EL (cell line): ENCODE measurements at regions not wholly inside any gene's neighbourhood (a gene's known extent, or its start where the extent isn't known, plus 50 kb on each side); places are given as distances from the start of the nearest gene placed in this dataset.

Experiments used
- DNase-seq: peaks from one replicate; pipeline ENCODE4 v3.0.0-alpha.2; 2016

DNA sequence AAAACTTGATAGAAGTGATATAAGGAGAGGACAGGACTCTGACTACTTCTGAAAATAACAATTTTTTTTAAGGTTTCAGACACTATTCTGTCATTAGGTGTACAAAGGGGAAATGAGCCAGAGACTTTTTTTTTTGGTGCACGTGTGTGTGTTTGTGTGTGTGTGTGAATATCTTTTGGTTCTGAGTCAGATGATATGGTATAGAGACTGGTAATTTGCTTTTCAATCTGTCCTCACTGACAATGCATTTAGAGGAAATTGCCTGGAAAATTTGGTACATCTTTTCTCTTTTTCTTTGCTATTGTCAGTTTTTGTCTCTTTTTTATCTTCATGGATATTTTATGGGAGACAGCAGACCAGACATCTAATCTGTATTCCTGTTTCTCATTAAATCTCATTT is 59.3 kb downstream of the DDIT4L start:
- no peak for DNase-seq

GRCh38 chr4:100130491-100130890 is 59.8 kb downstream of the DDIT4L start:
- DNase-seq: no peak

- no peak for DNase-seq
These were observed 60.5 kb downstream of the DDIT4L start for GRCh38 chr4:100129774-100130173.

DNA sequence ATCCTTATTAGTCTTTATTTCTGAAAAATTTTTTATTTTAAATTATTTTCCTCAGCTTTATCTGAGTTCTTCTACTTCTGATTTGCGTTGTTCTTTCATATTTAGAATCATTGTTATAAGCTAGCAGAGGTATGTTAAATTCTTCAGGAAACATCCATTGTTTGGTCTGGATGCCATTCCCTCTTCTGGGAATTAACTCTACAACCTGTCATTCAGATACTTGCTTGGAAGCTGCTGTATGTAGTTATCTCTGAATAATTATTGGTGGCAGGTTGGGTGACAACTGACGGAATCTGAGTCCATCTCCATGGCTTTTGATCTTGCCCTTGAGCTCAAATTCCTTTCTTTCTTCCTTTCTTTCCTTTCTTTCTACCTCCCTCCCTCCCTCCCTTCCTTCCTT is 61.9 kb downstream of the DDIT4L start:
- no peak for DNase-seq

DNA sequence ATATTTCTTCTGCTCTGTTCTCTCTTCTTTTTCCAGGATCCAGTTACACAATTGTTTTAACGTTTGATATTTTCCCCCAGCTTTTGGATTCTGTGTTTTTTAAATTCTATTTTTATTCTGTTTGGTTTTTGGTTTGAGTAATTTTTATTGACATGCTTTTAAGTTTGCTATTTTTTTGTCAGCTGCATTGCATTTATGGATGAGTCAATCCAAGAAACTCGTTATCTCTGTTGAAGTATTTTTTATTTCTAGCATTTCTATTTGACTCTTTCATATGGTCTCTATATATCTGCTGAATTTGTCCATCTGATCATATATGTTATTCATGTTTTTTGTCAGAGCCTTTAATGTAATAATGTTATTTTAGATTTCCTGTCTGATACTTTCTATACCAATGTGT is 65.6 kb downstream of the DDIT4L start:
- no peak for DNase-seq

DNA sequence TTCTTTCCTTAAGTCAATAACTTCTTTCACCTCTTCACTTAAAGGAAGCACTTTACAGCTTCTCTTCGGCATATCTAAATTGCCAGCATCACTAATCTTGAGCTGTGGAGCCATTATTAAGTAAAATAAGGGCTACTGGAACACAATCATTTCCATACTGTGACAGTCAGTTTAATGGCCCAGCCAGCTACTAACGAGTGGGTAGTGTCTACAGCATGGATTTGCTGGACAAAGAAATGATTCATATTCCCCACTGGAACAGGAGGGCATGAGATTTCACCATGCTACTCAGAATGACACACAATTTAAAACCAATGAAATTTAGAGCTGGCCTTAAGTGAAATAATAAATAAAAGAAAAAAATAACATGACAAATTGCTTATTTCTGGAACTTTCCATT is 72.1 kb downstream of the DDIT4L start:
- no peak for DNase-seq

DNA sequence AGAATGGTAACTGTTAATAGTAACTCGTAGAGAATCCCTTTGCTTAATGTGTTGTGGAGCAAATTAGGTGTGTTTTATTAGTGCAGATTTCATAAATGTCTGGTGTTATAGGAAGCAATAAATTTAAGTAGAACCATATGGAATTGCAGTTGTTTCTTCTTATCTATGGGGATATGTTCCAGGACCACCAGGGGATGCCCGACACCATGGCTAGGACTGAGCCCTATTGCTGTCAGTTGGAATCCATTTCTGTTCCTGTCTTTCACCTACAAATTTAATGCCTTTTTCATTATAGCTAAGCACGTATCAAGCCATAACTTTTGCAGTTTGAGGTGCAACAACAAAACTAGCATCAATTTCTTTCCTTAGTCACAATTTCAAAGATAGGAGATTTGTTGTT is 72.5 kb downstream of the DDIT4L start:
- DNase-seq: no peak

GRCh38 chr4:100114909-100115308 is 75.4 kb downstream of the DDIT4L start:
- DNase-seq: no peak

- DNase-seq: no peak
These were observed 76.5 kb downstream of the DDIT4L start for GRCh38 chr4:100113732-100114131.

DNA sequence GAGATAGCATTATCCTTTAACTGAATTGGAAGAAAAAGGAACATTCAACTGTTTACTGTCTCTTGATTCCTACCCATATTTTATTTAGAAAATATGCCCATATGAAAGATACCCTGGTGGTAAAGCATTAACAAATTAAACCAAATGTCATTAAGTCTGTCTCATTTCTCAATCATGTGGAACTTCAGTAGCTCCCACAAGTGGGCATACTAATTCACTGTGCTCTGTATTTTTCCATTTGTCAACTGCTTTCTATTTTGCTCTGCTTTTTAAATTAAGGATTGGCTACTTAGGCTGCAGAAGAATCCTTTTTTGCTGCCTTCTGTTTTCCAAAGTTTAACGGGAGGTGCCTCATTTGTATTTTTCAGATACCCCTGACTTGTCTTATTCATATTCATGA is 77.2 kb downstream of the DDIT4L start:
- no peak for DNase-seq

GRCh38 chr4:100109921-100110320 is 80.3 kb downstream of the DDIT4L start:
- DNase-seq: no peak

GRCh38 chr4:100108869-100109268 is 81.4 kb downstream of the DDIT4L start:
- no peak for DNase-seq

GRCh38 chr4:100106982-100107381 is 83.3 kb downstream of the DDIT4L start:
- no peak for DNase-seq

DNA sequence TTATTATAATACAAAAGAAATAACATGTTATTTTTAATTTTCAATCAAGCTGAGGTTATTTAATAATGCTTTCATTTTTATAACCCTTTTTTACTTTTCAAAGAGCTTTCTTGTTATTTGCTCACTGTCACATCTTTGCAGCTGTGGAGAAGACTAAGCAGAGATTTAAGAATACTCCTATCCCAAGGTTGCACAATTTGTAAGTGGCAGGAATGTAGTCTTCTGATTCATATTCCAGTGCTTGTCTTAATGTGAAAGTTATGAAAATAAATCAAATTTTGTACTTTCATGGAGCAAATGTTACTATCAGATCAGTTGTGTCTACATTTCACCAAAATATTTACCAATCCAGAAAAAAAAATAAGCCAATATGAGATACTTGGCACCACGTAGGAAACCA is 86.6 kb downstream of the DDIT4L start:
- DNase-seq: no peak

GRCh38 chr4:100100985-100101384 is 89.3 kb downstream of the DDIT4L start:
- no peak for DNase-seq

DNA sequence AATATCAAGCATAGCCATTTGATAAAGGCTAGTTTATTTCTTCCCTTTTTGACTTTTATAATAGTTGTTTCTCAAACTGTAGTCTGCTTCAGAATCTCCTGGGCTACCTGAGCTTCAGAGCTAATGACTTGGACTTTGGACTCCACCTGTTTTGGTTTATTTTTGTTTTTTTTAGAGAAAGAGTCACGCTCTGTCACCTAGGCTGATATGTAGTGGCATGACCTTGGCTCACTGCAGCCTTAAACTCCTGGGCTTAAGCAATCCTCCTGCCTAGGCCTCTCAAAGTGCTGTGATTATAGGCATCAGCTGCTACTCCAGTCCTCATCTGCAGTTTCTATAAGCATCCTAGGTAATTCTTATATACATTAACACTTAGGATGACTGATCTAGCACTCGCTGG is 90.5 kb downstream of the DDIT4L start:
- no peak for DNase-seq

- no peak for DNase-seq
These were observed 91.6 kb downstream of the DDIT4L start for GRCh38 chr4:100098681-100099080.

GRCh38 chr4:100098011-100098545 is 92.2 kb downstream of the DDIT4L start:
- no peak for DNase-seq

DNA sequence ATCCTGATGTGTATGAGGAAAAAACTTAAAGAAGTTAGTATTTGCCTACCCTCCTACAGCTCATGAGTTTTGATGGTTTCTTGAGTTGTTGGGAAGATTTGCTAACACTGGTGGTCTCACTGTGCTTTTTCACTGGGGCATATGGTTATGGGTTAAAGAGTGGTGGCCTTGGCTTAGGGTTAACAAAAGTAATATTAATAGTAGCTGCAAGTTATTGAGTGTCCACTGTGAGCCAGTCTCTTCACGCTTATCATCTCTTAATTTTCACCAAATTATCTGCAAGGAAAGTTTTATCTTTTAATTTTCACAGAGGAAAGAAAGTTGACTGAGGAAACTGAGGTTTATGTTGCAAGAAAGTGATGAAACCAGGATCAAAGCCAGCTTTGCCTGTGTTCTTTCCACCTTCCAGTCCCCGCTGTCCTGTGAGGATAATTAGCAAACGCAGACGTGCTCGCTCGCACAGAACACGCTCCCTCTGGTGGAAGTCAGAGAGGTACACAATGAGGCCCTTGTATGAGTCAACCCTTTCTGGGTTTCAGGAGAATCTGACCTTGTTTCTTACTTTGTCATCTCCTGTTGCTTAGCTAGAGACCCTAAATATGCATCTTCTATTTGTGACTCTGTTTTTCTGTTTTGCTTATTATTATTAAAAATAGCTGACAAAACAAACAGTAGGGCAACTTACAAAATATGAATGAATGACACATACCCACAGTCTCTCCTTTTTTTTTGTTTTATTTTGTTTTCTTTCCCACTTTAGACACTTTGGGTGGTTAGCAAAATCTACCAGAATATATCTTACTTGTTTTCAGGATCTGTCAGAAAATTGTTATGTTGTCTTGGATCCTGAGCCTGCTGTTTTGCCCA is 94.3 kb downstream of the DDIT4L start:
- peak; percentile 78 for DNase-seq

DNA sequence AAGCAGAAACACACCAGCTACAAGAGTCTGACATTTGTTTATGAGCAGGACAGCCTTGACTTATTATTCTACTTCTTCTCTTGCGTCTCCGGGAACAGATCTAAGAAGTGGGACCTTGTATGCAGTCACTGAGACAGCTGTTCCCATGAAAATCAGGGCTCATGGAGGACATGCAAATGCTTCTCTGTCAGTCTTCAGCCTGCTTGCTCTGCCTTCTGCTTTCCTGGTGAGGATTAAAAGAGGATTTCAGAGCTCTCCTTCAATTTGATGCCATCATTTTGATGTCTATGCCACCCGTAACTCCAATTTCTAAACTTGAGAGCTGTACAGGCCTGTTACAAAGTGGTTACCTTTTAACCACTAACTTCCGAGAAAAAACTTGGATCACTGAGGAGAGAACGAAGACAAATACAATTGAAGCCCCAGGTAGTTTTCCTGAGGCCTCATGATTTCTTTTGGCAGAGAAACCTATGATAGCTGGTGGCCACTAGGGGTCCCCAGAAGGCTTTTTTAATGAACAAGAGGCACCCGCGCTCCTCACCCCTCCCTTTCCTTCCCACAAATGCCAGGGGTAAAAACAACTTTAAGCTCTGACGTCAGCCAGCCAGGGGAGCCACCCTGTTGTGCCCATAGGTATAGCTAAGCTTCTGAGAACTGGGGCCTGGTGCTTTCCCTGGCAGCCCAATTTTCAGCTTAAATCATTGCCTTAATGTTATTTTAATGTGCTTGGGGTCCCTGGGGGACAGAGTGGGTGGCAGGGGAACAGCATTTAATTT is 97.0 kb downstream of the DDIT4L start:
- peak; percentile 89 for DNase-seq

DNA sequence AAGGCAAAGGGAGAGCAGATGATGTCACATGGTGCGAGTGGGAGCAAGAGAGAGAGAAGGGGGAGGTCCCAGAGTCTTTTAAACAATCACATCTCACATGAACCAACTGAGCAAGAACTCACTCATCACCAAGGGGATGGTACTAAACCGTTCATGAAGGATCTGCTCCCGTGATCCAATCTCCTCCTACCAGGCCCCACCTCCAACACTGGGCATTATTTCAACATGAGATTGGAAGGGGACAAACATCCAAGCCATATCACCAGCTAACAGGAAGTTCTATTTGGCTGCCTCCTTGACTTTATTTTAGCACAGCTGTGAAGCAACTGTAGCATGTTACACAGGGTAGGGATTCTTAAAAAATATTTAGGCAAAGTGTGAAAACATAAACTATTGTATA is 102.5 kb downstream of the DDIT4L start:
- no peak for DNase-seq

DNA sequence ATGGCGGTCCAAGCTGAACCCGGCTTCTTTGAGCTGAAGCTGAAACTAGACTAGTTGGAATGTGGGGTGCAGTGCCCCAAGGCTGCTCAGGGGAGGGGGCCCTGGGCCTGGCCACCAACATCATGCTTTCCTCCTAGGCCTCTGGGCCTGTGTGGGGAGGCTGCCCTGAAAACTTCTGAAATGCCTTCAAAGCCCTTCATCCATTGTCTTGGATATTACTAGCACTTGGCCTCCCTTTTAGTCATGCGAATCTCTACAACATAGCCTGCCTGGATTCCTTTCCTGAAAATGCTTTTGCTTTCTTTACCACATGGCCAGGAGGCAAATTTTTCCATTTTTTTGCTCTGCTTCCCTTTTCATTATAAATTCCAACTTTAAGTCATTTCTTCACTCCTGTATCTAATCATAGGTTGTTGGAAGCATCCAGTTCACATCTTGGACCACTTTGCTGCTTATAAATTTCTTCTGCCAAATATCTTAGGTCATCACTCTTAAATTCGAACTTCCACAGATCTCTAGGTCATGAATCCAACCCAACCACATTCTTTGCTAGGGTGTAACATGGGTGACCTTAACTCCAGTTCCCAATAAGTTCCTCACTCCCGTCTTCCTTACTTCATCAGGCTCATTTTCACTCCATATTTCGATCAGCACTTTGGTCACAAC is 103.4 kb downstream of the DDIT4L start:
- DNase-seq: no peak

GRCh38 chr4:100084892-100085291 is 105.4 kb downstream of the DDIT4L start:
- no peak for DNase-seq

GRCh38 chr4:100083289-100083688 is 107.0 kb downstream of the DDIT4L start:
- DNase-seq: no peak
